Astrocyte (in vitro differentiated cells and primary cell): ENCODE measurements at regions not wholly inside any gene's neighbourhood (a gene's known extent, or its start where the extent isn't known, plus 50 kb on each side); places are given as distances from the start of the nearest gene placed in this dataset.

Source experiments
- DNase-seq: peaks from one replicate; pipeline ENCODE4 v3.0.0-alpha.2; 2010; ENCODE audit warnings: low read depth
- FAIRE-seq: peaks from 2 replicates; lab custom pipeline; 2011; peaks lifted over from hg19 to GRCh38; lab: Jason Lieb, UNC
- H2AFZ ChIP-seq: 2 replicates; pipeline ENCODE4 v1.6.0; 2012; ENCODE audit warnings: low read depth, low read length, inconsistent platforms
- H3K27ac ChIP-seq: 2 replicates; pipeline ENCODE4 v1.5.1; 2011; ENCODE audit warnings: low read depth, low read length, inconsistent platforms
- H3K27me3 ChIP-seq: 2 replicates; pipeline ENCODE4 v1.6.0; 2011; ENCODE audit warnings: low read length, inconsistent platforms; ENCODE audit not compliant: insufficient read depth
- H3K36me3 ChIP-seq: 2 replicates; pipeline ENCODE4 v1.5.1; 2011; ENCODE audit warnings: low read length, inconsistent platforms; ENCODE audit not compliant: insufficient read depth
- H3K4me1 ChIP-seq: 2 replicates; pipeline ENCODE4 v1.5.1; 2011; ENCODE audit warnings: low read length, inconsistent platforms; ENCODE audit not compliant: insufficient read depth
- H3K4me2 ChIP-seq: 2 replicates; pipeline ENCODE4 v1.6.0; 2012; ENCODE audit warnings: low read length, inconsistent platforms
- H3K4me3 ChIP-seq: 2 replicates; pipeline ENCODE4 v1.5.1; 2011; ENCODE audit warnings: low read depth, mild to moderate bottlenecking, low read length, inconsistent platforms; ENCODE audit not compliant: insufficient read depth
- H3K79me2 ChIP-seq: 2 replicates; pipeline ENCODE4 v1.6.0; 2012; ENCODE audit warnings: mild to moderate bottlenecking, low read length, inconsistent platforms; ENCODE audit not compliant: insufficient read depth
- H3K9ac ChIP-seq: 2 replicates; pipeline ENCODE4 v1.6.0; 2012; ENCODE audit warnings: mild to moderate bottlenecking, low read length, inconsistent platforms
- H3K9me3 ChIP-seq: 2 replicates; pipeline ENCODE4 v1.5.1; 2012; ENCODE audit warnings: low read depth, mild to moderate bottlenecking, low read length, inconsistent platforms; ENCODE audit not compliant: insufficient read depth
- H4K20me1 ChIP-seq: 2 replicates; pipeline ENCODE4 v1.6.0; 2012; ENCODE audit warnings: low read length, inconsistent platforms; ENCODE audit not compliant: insufficient read depth
- H3K27ac Mint-ChIP-seq: one replicate; pipeline ENCODE4 v1.8.0; 2021; ENCODE audit warnings: mild to moderate bottlenecking, mixed read lengths; ENCODE audit not compliant: unreplicated experiment
- H3K27me3 Mint-ChIP-seq: one replicate; pipeline ENCODE4 v1.8.0; 2021; ENCODE audit warnings: low read depth, mixed read lengths; ENCODE audit not compliant: unreplicated experiment
- H3K36me3 Mint-ChIP-seq: one replicate; pipeline ENCODE4 v1.8.0; 2021; ENCODE audit warnings: low read depth, mixed read lengths; ENCODE audit not compliant: unreplicated experiment
- H3K4me1 Mint-ChIP-seq: one replicate; pipeline ENCODE4 v1.8.0; 2021; ENCODE audit warnings: low read depth, mixed read lengths; ENCODE audit not compliant: unreplicated experiment
- H3K4me3 Mint-ChIP-seq: one replicate; pipeline ENCODE4 v1.8.0; 2021; ENCODE audit warnings: mild to moderate bottlenecking, moderate library complexity, mixed read lengths; ENCODE audit not compliant: unreplicated experiment
- H3K9me3 Mint-ChIP-seq: one replicate; pipeline ENCODE4 v1.8.0; 2021; ENCODE audit warnings: mild to moderate bottlenecking, mixed read lengths; ENCODE audit not compliant: unreplicated experiment
- CTCF ChIP-seq: IDR thresholded peaks from 2 replicates; pipeline ENCODE4 v1.5.1; 2011; ENCODE audit warnings: low read depth, mild to moderate bottlenecking, inconsistent platforms, low read length, moderate library complexity; ENCODE audit not compliant: insufficient read depth
- EZH2 ChIP-seq: IDR thresholded peaks from 2 replicates; pipeline ENCODE4 v1.6.1; 2012; ENCODE audit warnings: mild to moderate bottlenecking, low read length, inconsistent platforms; ENCODE audit not compliant: insufficient read depth

- Histone ChIP-seq H3K9me3 (no peaks in the 10 kb centered on the region), H3K79me2 (no peaks in the 10 kb centered on the region), H3K36me3 (no peaks in the 10 kb centered on the region), H3K4me1 (peaks cover 7% of the 10 kb centered on the region), H3K4me3 (no peak overlapping the region), H3K27me3 (no peaks in the 10 kb centered on the region), H3K27ac (no peak overlapping the region), H4K20me1 (no peaks in the 10 kb centered on the region), H3K9ac (no peak overlapping the region), H2AFZ (no peak overlapping the region), H3K4me2 (no peak overlapping the region)
- Mint-ChIP-seq H3K27me3 (no peaks in the 10 kb centered on the region), H3K36me3 (no peaks in the 10 kb centered on the region), H3K27ac (no peak overlapping the region), H3K4me3 (no peak overlapping the region), H3K4me1 (peaks cover 5% of the 10 kb centered on the region), H3K9me3 (no peaks in the 10 kb centered on the region)
- DNase-seq, result no peak
- FAIRE-seq, result no peak
- TF ChIP-seq CTCF (no peak), EZH2 (no peak)
Measured at GRCh38 chr5:130278136-130278535, 373.9 kb downstream of the CHSY3 start.

DNA sequence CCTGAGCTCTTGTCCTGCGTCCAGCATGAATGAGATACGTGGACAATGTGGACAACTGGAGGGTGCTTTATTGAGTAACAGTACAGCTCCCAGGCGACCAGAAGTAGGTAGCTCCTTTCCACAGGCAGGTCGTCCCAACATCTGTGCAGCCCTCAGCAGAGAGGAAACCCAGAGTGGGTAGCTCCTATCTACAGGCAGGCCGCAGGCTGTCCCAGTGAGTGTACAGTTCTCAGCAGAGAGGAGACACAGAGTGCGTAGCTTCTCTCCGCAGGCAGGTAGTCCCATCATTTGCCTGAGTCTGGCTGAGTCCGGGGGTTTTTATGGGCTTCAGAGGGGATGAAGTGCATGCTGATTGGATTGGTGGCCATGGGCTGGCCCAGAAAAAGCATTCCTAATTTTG lies 373.3 kb downstream of the CHSY3 start:
- H4K20me1 ChIP-seq, result no peaks in the 10 kb centered on the region
- H3K36me3 Mint-ChIP-seq, result no peaks in the 10 kb centered on the region
- no peaks in the 10 kb centered on the region for H3K36me3 ChIP-seq
- no peak overlapping the region for H2AFZ ChIP-seq
- TF ChIP-seq CTCF (no peak), EZH2 (no peak)
- H3K4me3 Mint-ChIP-seq, result no peak overlapping the region
- no peak overlapping the region for H3K27ac ChIP-seq
- H3K9me3 ChIP-seq, result no peaks in the 10 kb centered on the region
- peaks cover 5% of the 10 kb centered on the region for H3K4me1 Mint-ChIP-seq
- FAIRE-seq (no peak), DNase-seq (no peak)
- no peaks in the 10 kb centered on the region for H3K79me2 ChIP-seq
- H3K4me1 ChIP-seq, result peaks cover 7% of the 10 kb centered on the region
- H3K27me3 ChIP-seq, result no peaks in the 10 kb centered on the region
- H3K27ac Mint-ChIP-seq, result no peak overlapping the region
- no peaks in the 10 kb centered on the region for H3K27me3 Mint-ChIP-seq
- H3K9ac ChIP-seq, result no peak overlapping the region
- H3K4me2 ChIP-seq, result no peak overlapping the region
- no peak overlapping the region for H3K4me3 ChIP-seq
- H3K9me3 Mint-ChIP-seq, result no peaks in the 10 kb centered on the region

DNA sequence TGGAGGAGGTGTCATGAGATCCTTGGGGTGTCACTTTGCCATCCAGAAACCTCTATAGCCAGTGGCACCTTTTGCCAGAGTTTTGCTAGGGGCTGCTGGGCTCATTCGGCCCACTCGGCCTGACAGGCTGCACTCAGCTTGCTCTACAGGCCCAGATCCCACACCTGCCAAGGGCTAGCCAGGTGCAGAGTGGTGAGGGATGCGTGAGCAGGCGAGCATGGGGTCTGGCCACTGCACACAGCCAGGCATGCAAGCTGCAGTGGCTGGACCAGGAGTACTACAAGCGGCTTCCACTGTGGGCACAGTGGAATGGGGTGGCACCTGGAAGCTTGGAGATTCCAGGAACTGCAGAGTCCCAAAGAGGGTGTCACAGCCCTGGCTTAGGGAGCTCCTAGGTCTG lies 372.7 kb downstream of the CHSY3 start:
- Histone ChIP-seq H3K9ac (no peak overlapping the region), H3K4me2 (no peak overlapping the region), H3K4me3 (no peak overlapping the region), H3K79me2 (no peaks in the 10 kb centered on the region), H3K27me3 (no peaks in the 10 kb centered on the region), H3K27ac (no peak overlapping the region), H2AFZ (no peak overlapping the region), H4K20me1 (no peaks in the 10 kb centered on the region), H3K4me1 (peaks cover 4% of the 10 kb centered on the region), H3K36me3 (no peaks in the 10 kb centered on the region), H3K9me3 (no peaks in the 10 kb centered on the region)
- DNase-seq (no peak), FAIRE-seq (no peak)
- Mint-ChIP-seq H3K4me1 (peaks cover 2% of the 10 kb centered on the region), H3K27me3 (no peaks in the 10 kb centered on the region), H3K4me3 (no peak overlapping the region), H3K27ac (no peak overlapping the region), H3K9me3 (no peaks in the 10 kb centered on the region), H3K36me3 (no peaks in the 10 kb centered on the region)
- no peak for TF ChIP-seq CTCF
- no peak for TF ChIP-seq EZH2
